ENCODE measurements at regions not wholly inside any gene's neighbourhood (a gene's known extent, or its start where the extent isn't known, plus 50 kb on each side); places are given as distances from the start of the nearest gene placed in this dataset.

DNA sequence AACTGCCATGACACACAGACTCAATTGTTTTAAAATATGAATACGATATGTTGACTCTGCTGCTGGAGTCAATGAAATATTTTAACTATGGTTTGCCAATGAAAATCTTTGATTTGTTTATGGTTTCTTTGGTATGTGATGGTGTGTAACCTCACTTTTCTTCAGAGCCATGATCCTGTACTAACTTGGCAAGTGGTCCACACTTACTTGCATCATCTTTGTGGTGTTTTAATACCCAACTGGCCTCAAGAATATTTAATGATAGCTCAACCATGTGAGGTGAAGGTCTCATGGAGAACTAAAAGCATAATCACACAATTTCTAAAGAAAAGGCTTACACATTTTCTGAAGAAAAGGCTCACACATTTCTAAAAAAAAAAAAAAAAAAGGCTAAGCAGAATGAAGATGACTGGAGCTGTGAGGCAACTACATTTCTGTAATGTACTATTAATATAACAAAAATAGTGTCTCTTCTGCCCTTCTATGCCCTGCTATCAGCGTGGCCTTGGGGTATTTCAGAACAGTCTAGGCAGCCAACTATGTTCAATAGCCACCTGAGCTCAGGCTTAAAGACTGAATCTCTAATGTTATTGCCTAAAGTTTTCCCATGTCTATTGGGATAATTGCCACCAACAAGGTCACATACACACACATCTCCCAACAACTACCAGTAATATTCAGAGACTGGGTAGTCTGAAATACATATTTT, 395.0 kb downstream of the MLLT3 start:
- TF ChIP-seq, protein P1, sequence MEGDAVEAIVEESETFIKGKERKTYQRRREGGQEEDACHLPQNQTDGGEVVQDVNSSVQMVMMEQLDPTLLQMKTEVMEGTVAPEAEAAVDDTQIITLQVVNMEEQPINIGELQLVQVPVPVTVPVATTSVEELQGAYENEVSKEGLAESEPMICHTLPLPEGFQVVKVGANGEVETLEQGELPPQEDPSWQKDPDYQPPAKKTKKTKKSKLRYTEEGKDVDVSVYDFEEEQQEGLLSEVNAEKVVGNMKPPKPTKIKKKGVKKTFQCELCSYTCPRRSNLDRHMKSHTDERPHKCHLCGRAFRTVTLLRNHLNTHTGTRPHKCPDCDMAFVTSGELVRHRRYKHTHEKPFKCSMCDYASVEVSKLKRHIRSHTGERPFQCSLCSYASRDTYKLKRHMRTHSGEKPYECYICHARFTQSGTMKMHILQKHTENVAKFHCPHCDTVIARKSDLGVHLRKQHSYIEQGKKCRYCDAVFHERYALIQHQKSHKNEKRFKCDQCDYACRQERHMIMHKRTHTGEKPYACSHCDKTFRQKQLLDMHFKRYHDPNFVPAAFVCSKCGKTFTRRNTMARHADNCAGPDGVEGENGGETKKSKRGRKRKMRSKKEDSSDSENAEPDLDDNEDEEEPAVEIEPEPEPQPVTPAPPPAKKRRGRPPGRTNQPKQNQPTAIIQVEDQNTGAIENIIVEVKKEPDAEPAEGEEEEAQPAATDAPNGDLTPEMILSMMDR (conservative IDR thresholded peaks at IDR 0.05; ENCODE audit: low read length) = no peak
- DNase-seq (ENCODE audit: low read depth) = no peak
- H3K4me3 ChIP-seq (ENCODE audit: low read length) = no peak overlapping the region

DNA sequence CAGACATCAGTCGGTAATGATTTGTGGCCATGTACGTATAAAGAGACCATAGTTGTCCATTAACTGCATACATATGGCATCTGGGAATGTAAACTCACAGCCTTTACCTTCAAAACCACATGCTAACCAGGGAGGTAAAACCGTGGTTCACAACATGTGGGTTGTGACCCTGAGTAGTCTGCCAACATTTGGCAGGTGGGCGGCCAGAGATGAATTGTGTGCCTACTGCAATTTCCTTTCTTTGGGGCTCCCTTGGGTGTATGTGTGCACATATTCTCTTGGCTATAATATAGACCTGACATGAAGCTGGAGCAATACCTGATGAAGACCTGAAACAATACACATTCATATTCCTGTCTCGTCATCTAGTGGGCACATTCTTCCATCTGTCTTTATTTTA, 396.0 kb downstream of the MLLT3 start:
- DNase-seq (ENCODE audit: low read depth) = no peak
- TF ChIP-seq, protein P1 (conservative IDR thresholded peaks at IDR 0.05; ENCODE audit: low read length) = no peak

DNA sequence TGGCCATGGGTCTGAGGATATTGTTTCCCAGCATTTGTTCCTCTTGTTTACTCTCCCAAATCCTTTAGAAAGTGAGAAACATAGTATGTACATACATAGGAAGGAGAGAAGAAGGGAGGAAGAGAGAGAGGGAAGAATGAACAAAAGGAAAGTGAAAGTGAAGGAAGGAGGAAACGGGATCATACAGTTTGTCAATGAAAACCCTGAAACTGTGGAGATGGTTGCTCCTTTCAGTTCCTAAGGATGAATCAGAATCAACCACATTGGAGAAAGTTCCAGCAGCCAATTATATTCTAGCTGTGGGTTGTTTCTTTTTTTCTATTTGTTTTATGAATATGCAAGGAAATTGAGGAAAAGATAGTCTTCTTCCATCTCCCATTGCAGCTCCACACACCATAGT, 396.5 kb downstream of the MLLT3 start:
- DNase-seq (ENCODE audit: low read depth) = no peak
- TF ChIP-seq, protein P1 (conservative IDR thresholded peaks at IDR 0.05; ENCODE audit: low read length) = no peak

More for the DNA sequence above, 396.0 kb downstream of the MLLT3 start:
- no peak overlapping the region for H3K4me3 ChIP-seq (ENCODE audit: low read length)

DNA sequence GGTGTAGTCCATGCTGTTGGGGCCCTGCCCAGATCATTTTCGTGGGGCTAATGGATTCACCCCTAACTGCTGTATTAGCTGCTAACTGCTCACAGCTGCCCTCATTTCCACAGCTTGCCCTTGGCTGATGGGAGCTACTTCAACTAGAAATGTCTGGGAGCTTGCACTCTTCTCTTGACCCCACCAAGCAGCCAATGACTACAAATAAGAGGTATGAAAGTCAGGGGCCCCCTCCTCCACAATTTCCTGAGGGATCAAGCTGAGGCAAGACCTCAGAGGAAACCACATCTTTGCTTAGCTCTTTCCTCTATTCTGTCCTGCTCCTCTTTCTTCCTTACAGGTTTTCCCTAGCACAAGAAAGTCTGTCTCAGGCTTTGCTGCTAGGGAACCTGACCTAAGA, 397.5 kb downstream of the MLLT3 start:
- DNase-seq (ENCODE audit: low read depth) = no peak
- TF ChIP-seq, protein P1 (conservative IDR thresholded peaks at IDR 0.05; ENCODE audit: low read length) = no peak
- no peak overlapping the region for H3K4me3 ChIP-seq (ENCODE audit: low read length)

More for the DNA sequence above, 396.5 kb downstream of the MLLT3 start:
- peak overlapping the region; percentile 25 for H3K4me3 ChIP-seq (ENCODE audit: low read length)

DNA sequence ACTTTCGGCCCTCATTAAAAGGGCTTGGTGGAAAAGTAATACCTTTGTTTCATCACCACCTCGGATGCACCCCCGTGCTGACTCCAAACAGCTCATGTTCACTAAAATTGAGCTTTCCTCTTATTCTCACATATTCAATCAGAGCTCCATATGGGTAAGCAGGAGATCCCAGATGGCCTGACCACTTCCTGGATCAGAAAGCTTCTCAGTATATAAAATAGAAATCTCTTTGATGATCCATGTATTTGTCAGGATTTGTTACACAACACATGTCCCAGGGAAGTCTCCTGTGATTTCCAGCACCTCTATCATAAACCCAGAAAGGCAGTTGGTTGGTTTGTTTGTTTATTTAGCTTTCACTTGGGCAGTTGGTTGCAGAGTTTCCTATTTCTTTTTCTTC, 402.0 kb downstream of the MLLT3 start:
- TF ChIP-seq, protein P1 (conservative IDR thresholded peaks at IDR 0.05; ENCODE audit: low read length) = no peak
- DNase-seq (ENCODE audit: low read depth) = no peak

DNA sequence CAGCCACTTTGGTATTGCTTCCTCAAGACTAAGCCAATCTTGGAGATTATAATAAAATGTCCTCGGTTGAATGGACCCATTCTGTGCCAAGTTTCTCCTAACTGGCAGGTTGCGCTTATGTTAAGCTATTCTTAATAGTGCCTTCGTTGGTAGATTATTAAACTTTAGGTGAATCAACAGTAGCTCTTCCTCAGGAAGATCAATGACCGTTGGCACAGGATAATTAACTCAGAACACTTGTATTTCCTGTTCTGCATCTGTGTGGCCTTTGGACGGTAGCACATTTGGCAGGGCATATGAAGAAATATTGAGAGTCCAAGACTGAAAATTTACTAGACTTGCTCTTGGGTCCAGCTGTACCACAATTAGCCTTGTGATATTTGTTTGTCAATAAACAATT, 402.9 kb downstream of the MLLT3 start:
- H3K4me3 ChIP-seq (ENCODE audit: low read length) = no peak overlapping the region
- TF ChIP-seq, protein P1 (conservative IDR thresholded peaks at IDR 0.05; ENCODE audit: low read length) = no peak
- no peak for DNase-seq (ENCODE audit: low read depth)

More for the DNA sequence above, 402.0 kb downstream of the MLLT3 start:
- H3K4me3 ChIP-seq (ENCODE audit: low read length) = no peak overlapping the region

DNA sequence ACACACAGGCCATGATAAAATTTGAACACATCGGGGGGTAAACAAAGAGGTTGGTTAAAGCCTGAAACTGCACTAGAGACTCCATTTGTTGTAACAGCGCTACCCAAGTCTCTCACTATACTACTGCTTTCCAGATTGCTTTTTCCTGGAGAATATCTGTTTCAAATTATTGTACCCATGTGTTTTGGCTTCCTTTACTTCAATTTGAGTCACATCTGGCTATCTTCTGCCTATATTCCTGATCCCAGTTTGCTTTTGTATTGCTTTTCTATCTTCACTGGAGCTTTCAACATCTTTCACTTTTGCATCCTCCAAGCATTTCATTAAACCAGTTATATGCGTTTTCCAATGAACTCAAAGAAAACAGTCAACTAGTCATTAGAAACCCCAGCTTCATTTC, 404.7 kb downstream of the MLLT3 start:
- no peak for DNase-seq (ENCODE audit: low read depth)
- no peak overlapping the region for H3K4me3 ChIP-seq (ENCODE audit: low read length)
- TF ChIP-seq, protein P1 (conservative IDR thresholded peaks at IDR 0.05; ENCODE audit: low read length) = no peak
